GM21526 (cell line): ENCODE measurements at regions not wholly inside any gene's neighbourhood (a gene's known extent, or its start where the extent isn't known, plus 50 kb on each side); places are given as distances from the start of the nearest gene placed in this dataset.

Source experiments
- ATAC-seq: cut with Tn5 transposase; IDR thresholded peaks from one replicate; pipeline ENCODE4 v1.9.1; 2021; ENCODE audit warnings: moderate library complexity; ENCODE audit not compliant: unreplicated experiment, low FRiP score

DNA sequence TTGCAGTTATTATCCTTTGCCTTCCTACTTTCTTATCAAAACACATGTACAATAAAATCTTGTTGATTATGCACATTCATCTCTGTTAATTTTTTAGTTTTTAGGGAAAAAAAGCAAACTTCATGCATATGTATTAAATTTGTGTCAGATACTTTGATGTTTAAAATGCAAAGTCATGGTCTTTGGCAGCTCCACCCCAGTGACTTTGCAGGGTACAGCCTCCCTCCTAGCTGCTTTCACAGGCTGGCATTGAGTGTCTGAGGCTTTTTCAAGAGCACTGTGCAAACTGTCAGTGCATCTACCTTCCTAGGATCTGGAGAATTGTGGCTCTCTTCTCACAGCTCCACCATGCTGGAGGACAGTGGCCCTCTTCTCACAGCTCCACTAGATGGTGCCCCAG lies 1988.1 kb upstream of the PCDH20 start:
- no peak for ATAC-seq

- no peak for ATAC-seq
Measured at GRCh38 chr13:63396746-63397145, 1981.1 kb upstream of the PCDH20 start.

GRCh38 chr13:63393112-63393511 lies 1977.5 kb upstream of the PCDH20 start:
- no peak for ATAC-seq

- ATAC-seq = no peak
Measured at GRCh38 chr13:63389756-63390155, 1974.1 kb upstream of the PCDH20 start.

DNA sequence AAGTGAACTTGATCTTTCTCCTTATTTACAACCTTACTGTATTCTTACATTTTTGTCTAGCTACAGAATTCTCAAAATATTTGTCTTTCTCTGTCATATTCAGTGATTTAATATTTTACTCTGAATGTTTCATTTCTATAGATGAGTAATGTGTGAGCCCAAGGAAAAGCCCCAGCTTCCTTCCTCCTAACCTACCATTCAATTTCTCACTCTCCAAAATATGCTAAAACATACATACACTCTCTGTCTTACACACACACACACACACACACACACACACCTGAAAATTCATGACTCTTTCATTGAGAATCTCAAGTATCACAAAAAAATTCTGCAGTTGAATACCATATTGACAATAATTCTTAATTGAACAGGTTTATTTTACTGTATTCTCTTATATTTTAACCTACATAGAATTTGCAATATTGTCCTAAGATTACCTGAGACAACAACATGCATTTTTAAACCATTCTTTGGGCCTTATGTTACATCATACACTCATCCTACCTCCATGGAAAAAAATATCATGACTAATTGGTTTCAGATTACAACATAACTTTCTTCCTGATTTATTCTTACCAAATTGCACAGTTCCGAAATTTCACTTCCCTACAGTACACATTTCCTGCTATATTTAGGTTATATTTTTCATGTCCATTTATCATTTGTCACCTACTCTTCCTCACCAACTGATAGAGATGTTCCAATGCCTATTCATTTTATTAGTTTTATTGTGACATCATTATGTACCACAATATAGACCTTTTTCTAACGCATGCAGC lies 1965.6 kb upstream of the PCDH20 start:
- no peak for ATAC-seq

- no peak for ATAC-seq
Measured at GRCh38 chr13:63377986-63378385, 1962.3 kb upstream of the PCDH20 start.

- ATAC-seq = no peak
Measured at GRCh38 chr13:63370101-63370500, 1954.5 kb upstream of the PCDH20 start.

- no peak for ATAC-seq
Measured at GRCh38 chr13:63367522-63368198, 1952.0 kb upstream of the PCDH20 start.

DNA sequence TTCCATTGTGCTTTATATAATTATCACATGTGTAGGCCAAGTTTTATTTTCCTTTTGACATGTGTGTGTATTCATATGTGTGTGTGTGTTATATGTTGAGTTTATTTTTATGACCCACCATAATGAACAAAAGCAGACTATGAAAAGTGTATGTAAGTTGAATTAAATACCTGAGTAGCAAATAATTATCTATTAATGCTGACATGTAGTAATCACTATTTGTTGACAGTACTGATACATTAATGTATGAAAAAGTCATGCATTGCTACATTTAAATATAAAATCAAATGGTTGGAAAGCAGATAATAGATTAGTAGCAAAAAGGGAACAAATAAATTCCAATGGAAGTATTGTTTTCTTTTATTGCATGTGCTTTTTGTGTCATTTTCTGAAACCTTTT lies 1948.5 kb upstream of the PCDH20 start:
- ATAC-seq = no peak

DNA sequence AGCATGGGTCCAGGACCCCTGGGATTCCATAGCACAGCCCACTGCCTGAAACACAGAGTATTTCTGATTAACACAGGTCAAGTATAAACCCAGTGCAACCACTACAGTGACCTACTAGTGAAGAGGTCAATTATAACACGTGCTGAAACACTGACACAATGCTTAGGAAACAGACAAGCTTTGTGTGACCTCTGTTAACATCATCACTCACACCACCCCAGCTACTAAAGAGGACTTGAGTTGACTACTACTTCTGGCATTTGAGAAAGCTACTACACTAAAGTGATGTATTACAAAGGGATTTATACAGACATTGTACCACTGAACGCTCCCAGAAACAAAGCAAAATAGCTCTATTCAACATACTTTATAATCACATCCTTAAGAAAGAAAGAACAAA lies 1935.9 kb upstream of the PCDH20 start:
- no peak for ATAC-seq

GRCh38 chr13:63351081-63351480 lies 1935.4 kb upstream of the PCDH20 start:
- no peak for ATAC-seq

GRCh38 chr13:63345835-63346234 lies 1930.2 kb upstream of the PCDH20 start:
- no peak for ATAC-seq

- no peak for ATAC-seq
Measured at GRCh38 chr13:63344711-63345110, 1929.1 kb upstream of the PCDH20 start.

DNA sequence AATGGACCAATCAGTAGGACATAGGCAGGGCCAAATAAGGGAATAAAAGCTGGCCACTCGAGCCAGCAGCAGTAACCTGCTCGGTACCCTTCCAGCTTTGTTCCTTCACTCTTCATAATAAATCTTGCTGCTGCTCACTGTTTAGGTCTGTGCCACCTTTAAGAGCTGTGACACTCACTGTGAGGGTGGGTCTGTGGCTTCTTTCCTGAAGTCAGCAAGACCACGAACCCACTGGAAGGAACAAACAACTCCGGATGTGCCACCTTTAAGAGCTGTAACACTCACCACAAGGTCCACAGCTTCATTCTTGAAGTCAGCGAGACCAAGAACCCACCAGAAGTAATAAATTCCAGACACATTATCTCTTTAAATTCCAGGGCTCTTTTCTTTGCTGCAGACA lies 1922.3 kb upstream of the PCDH20 start:
- ATAC-seq = no peak

- no peak for ATAC-seq
Measured at GRCh38 chr13:63337041-63337440, 1921.4 kb upstream of the PCDH20 start.

GRCh38 chr13:63336549-63336948 lies 1920.9 kb upstream of the PCDH20 start:
- no peak for ATAC-seq

DNA sequence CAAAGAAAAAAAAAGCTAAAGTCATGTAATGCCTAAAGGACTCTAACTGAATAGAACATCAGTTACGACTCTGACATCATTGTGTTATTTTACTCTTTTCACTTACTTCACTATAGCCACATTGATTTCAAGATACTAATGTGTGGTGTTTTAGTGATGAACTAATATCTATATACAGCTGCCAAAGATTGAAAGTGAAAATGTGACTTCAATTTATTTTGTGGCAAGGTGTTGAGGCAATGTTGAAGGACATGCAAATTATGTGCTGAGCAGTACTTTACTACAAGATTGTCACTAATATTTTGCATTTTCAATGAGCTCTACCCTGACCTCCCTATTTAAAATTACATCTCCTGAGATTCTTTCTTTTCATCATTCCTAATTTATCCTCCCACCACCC lies 1911.9 kb upstream of the PCDH20 start:
- ATAC-seq = no peak

DNA sequence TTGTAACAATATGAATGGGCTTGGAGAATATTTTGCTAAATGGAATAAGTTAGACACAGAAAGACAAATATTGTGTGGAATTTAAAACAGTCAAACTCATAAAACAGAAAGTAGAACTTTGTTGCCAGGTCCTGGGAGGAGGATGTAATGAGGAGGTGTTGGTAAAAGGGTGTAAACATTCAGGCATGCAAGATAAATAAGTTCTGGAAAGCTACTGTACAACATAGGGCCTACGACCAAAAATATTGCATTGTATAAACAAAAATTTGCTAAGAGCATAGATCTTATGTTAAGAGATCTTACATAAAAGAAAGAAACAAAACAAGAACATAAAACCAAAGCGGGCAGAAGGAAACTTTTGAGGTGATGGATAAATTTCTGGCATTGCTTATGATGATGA lies 1907.8 kb upstream of the PCDH20 start:
- ATAC-seq = no peak

GRCh38 chr13:63311587-63311986 lies 1895.9 kb upstream of the PCDH20 start:
- no peak for ATAC-seq

GRCh38 chr13:63308549-63309165 lies 1893.0 kb upstream of the PCDH20 start:
- ATAC-seq = no peak

GRCh38 chr13:63307228-63307627 lies 1891.6 kb upstream of the PCDH20 start:
- no peak for ATAC-seq

DNA sequence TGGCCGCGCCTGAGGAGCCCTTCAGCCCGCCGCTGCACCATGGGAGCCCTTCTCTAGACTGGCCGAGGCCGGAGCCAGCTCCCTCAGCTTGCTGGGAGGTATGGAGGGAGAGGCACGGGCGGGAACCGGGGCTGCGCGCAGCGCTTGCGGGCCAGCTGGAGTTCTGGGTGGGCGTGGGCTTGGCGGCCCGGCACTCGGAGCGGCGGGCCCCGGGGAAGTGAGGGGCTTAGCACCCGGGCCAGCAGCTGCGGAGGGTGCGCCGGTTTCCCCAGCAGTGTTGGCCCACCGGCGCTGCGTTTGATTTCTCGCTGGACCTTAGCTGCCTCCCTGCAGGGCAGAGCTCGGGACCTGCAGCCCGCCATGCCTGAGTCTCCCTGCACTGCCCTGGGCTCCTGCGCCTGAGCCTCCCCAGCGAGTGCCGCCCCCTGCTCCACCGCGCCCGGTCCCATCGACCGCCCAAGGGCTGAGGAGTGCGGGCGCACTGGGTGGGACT lies 1890.0 kb upstream of the PCDH20 start:
- ATAC-seq = no peak
